ENCODE measurements at regions not wholly inside any gene's neighbourhood (a gene's known extent, or its start where the extent isn't known, plus 50 kb on each side); places are given as distances from the start of the nearest gene placed in this dataset.

DNA sequence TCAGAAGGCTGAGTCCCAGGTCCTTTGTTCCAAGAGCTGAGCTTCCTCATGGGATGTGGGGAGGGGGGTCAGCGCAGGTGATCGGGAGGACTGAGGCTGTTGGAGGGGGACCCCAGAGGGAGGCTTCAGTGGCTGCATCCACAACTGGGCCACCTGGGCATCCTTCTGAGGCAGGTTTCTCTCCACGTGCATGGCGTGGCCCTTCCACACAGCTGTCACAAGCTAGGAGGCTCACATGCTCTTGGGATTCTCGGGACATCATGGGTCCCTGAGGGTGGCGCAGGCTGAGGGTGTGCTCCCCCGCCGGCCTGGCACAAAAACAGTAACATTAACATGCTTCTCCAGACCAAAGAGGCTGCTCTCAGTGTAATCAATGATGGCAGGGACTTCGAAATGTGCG lies 229.6 kb upstream of the AJAP1 start:
- TF ChIP-seq, protein P1, sequence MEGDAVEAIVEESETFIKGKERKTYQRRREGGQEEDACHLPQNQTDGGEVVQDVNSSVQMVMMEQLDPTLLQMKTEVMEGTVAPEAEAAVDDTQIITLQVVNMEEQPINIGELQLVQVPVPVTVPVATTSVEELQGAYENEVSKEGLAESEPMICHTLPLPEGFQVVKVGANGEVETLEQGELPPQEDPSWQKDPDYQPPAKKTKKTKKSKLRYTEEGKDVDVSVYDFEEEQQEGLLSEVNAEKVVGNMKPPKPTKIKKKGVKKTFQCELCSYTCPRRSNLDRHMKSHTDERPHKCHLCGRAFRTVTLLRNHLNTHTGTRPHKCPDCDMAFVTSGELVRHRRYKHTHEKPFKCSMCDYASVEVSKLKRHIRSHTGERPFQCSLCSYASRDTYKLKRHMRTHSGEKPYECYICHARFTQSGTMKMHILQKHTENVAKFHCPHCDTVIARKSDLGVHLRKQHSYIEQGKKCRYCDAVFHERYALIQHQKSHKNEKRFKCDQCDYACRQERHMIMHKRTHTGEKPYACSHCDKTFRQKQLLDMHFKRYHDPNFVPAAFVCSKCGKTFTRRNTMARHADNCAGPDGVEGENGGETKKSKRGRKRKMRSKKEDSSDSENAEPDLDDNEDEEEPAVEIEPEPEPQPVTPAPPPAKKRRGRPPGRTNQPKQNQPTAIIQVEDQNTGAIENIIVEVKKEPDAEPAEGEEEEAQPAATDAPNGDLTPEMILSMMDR (IDR thresholded peaks at IDR 0.05; ENCODE audit: low read depth, low read length) = no peak
- TF ChIP-seq EZH2phosphoT487 (IDR thresholded peaks at IDR 0.05; ENCODE audit: low read depth) = no peak
- no peaks in the 10 kb centered on the region for H3K4me1 ChIP-seq (ENCODE audit: low read length)
- H3K4me3 ChIP-seq (ENCODE audit: low read length) = no peak overlapping the region
- no peaks in the 10 kb centered on the region for H3K79me2 ChIP-seq (ENCODE audit: low read length)
- no peak overlapping the region for H3K9ac ChIP-seq (ENCODE audit: low read length)
- no peaks in the 10 kb centered on the region for H3K9me3 ChIP-seq (ENCODE audit: insufficient read depth, low read length)
- no peak overlapping the region for H2AFZ ChIP-seq (ENCODE audit: low read depth, low read length)
- no peak overlapping the region for H3K4me2 ChIP-seq (ENCODE audit: low read length)
- H4K20me1 ChIP-seq (ENCODE audit: insufficient read depth, low read length) = no peaks in the 10 kb centered on the region
- H3K27ac ChIP-seq (ENCODE audit: low read length) = no peak overlapping the region
- no peaks in the 10 kb centered on the region for H3K36me3 ChIP-seq (replicated peaks; ENCODE audit: low read depth, low read length)
- H3K27me3 ChIP-seq (ENCODE audit: low read depth, low read length) = no peaks in the 10 kb centered on the region

DNA sequence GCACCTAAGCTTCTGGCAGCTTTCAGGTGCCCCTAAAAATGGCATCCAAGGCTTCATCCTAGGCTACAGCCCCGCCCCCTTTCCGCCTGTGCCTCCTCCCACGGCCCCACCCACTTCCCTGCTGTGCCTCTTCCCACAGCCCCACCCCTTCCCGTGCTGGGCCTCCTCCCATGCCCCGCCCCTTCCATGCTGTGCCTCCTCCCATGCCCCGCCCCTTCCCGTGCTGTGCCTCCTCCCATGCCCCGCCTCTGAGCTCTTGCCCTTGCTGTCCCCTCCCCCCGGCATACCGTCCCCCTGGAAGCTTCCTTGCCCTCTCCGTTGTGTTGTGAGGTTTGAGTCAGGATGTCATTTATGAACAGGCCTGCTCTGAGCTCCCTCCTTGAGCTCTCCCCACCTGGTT lies 228.5 kb upstream of the AJAP1 start:
- Histone ChIP-seq H3K27ac (ENCODE audit: low read length) (no peak overlapping the region), H2AFZ (ENCODE audit: low read depth, low read length) (no peak overlapping the region), H3K9ac (ENCODE audit: low read length) (no peak overlapping the region), H3K4me1 (ENCODE audit: low read length) (no peaks in the 10 kb centered on the region), H3K36me3 (replicated peaks; ENCODE audit: low read depth, low read length) (no peaks in the 10 kb centered on the region), H3K27me3 (ENCODE audit: low read depth, low read length) (no peaks in the 10 kb centered on the region), H3K79me2 (ENCODE audit: low read length) (no peaks in the 10 kb centered on the region), H3K4me3 (ENCODE audit: low read length) (no peak overlapping the region), H3K9me3 (ENCODE audit: insufficient read depth, low read length) (no peaks in the 10 kb centered on the region), H3K4me2 (ENCODE audit: low read length) (no peak overlapping the region), H4K20me1 (ENCODE audit: insufficient read depth, low read length) (no peaks in the 10 kb centered on the region)
- no peak for TF ChIP-seq EZH2phosphoT487 (IDR thresholded peaks at IDR 0.05; ENCODE audit: low read depth)
- TF ChIP-seq, protein P1 (IDR thresholded peaks at IDR 0.05; ENCODE audit: low read depth, low read length) = no peak

DNA sequence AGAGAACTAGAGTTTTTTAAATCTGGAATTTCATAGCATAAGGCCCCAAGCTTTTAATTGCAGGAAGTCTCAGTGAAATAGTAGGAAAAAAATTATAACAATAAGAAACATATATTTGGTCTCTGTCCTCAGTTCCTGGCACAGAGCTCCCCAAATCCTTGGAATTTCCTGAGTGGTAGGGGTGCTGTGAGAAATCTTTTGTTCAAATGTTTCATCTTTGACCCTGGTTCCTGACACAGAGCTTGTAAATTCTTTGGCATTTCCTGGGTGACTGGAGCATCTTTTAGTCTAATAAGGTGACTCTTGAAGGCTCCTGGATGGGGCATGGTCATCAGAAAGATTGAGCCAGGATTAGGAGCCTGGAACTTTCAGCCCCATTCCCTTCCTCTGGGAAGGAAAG lies 225.7 kb upstream of the AJAP1 start:
- no peak overlapping the region for H2AFZ ChIP-seq (ENCODE audit: low read depth, low read length)
- no peaks in the 10 kb centered on the region for H3K27me3 ChIP-seq (ENCODE audit: low read depth, low read length)
- H3K9ac ChIP-seq (ENCODE audit: low read length) = no peak overlapping the region
- no peak overlapping the region for H3K4me3 ChIP-seq (ENCODE audit: low read length)
- no peaks in the 10 kb centered on the region for H4K20me1 ChIP-seq (ENCODE audit: insufficient read depth, low read length)
- TF ChIP-seq EZH2phosphoT487 (IDR thresholded peaks at IDR 0.05; ENCODE audit: low read depth) = no peak
- TF ChIP-seq, protein P1 (IDR thresholded peaks at IDR 0.05; ENCODE audit: low read depth, low read length) = no peak
- no peak overlapping the region for H3K4me2 ChIP-seq (ENCODE audit: low read length)
- no peaks in the 10 kb centered on the region for H3K9me3 ChIP-seq (ENCODE audit: insufficient read depth, low read length)
- no peak overlapping the region for H3K27ac ChIP-seq (ENCODE audit: low read length)
- no peaks in the 10 kb centered on the region for H3K79me2 ChIP-seq (ENCODE audit: low read length)
- no peaks in the 10 kb centered on the region for H3K36me3 ChIP-seq (replicated peaks; ENCODE audit: low read depth, low read length)
- no peaks in the 10 kb centered on the region for H3K4me1 ChIP-seq (ENCODE audit: low read length)

DNA sequence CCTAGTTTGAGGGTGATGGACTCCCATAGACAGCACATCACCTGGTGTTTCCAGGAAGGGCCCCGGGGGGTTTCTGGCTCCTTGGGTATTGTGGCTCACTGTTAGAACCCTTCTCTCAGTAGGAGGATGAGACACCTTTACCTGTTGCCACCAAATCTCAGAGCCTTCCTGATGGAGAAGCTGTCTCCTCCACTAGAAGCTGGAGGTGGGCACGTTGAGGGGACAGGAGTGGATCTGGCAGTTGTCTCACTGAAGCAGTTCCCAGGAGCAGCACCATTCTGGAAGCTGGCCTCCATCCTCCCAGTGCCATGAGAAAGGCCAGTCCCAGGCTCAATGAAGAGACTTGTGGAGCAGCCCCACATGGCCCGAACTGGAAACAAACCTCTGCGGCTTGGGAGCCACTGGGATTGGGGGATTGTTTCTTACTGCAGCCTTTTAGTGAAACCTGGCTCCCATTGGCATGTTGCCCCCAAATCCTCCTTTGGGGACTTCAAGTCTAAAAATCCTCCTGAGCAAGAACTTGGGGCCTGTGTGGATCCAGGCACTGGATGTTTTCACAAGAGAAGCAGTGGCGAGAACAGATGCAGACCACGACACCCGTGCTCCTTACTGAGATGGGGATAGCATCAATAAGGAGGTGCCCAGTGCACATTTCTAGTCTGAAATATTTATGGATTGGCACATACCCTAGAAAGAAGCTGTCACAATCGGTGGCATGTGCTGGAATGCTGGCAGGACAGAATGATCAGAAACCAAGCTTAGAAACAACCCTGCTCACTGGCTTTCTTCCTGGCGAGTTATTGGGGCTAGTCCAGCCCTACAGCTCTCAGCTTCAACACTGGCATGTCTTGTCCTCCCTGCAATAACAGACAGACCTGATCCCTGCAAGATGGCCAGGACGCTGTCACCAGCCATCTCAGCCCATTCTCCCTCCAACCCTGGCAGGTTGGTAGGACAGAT lies 223.7 kb upstream of the AJAP1 start:
- no peaks in the 10 kb centered on the region for H3K79me2 ChIP-seq (ENCODE audit: low read length)
- H3K9ac ChIP-seq (ENCODE audit: low read length) = no peak overlapping the region
- H3K4me3 ChIP-seq (ENCODE audit: low read length) = no peak overlapping the region
- H3K27me3 ChIP-seq (ENCODE audit: low read depth, low read length) = no peaks in the 10 kb centered on the region
- H3K36me3 ChIP-seq (replicated peaks; ENCODE audit: low read depth, low read length) = no peaks in the 10 kb centered on the region
- no peaks in the 10 kb centered on the region for H4K20me1 ChIP-seq (ENCODE audit: insufficient read depth, low read length)
- H3K4me1 ChIP-seq (ENCODE audit: low read length) = no peaks in the 10 kb centered on the region
- no peak overlapping the region for H2AFZ ChIP-seq (ENCODE audit: low read depth, low read length)
- no peak for TF ChIP-seq EZH2phosphoT487 (IDR thresholded peaks at IDR 0.05; ENCODE audit: low read depth)
- TF ChIP-seq, protein P1 (IDR thresholded peaks at IDR 0.05; ENCODE audit: low read depth, low read length) = no peak
- H3K4me2 ChIP-seq (ENCODE audit: low read length) = no peak overlapping the region
- H3K9me3 ChIP-seq (ENCODE audit: insufficient read depth, low read length) = no peaks in the 10 kb centered on the region
- no peak overlapping the region for H3K27ac ChIP-seq (ENCODE audit: low read length)
